ENCODE measurements at regions not wholly inside any gene's neighbourhood (a gene's known extent, or its start where the extent isn't known, plus 50 kb on each side); places are given as distances from the start of the nearest gene placed in this dataset.

GRCh38 chr18:41462946-41463345 lies 492.1 kb upstream of the PIK3C3 start:
- ChIA-PET POLR2A (no interaction called here), CTCF (no interaction called here)
- DNase-seq (ENCODE audit: extremely low spot score), result no peak
- TF ChIP-seq FOXK2 (IDR thresholded peaks at IDR 0.05) (no peak), SP1 (IDR thresholded peaks at IDR 0.05) (no peak), CTBP1 (IDR thresholded peaks at IDR 0.05; ENCODE audit: borderline replicate concordance) (no peak), TARDBP (IDR thresholded peaks at IDR 0.05) (no peak), L3MBTL2 (conservative IDR thresholded peaks at IDR 0.05) (no peak), ARNT (IDR thresholded peaks at IDR 0.05) (no peak), SUZ12 (IDR thresholded peaks at IDR 0.05) (no peak), ZNF384 (IDR thresholded peaks at IDR 0.05) (no peak), FOXM1 (IDR thresholded peaks at IDR 0.05; ENCODE audit: borderline replicate concordance) (no peak), BHLHE40 (IDR thresholded peaks at IDR 0.05; ENCODE audit: borderline replicate concordance) (no peak), LEF1 (IDR thresholded peaks at IDR 0.05; ENCODE audit: borderline replicate concordance) (no peak), FOXA1 (IDR thresholded peaks at IDR 0.05) (no peak), PKNOX1 (IDR thresholded peaks at IDR 0.05) (no peak), NFRKB (IDR thresholded peaks at IDR 0.05) (no peak)

- DNase-seq (ENCODE audit: extremely low spot score), result no peak
Observed at GRCh38 chr18:41461114-41461513, 493.9 kb upstream of the PIK3C3 start.

GRCh38 chr18:41459656-41460055 lies 495.4 kb upstream of the PIK3C3 start:
- ChIA-PET CTCF (no interaction called here), POLR2A (no interaction called here)
- no peak for TF ChIP-seq L3MBTL2 (conservative IDR thresholded peaks at IDR 0.05)
- TF ChIP-seq FOXA1 (IDR thresholded peaks at IDR 0.05), result no peak
- no peak for TF ChIP-seq NFRKB (IDR thresholded peaks at IDR 0.05)
- TF ChIP-seq FOXK2 (IDR thresholded peaks at IDR 0.05), result no peak
- no peak for TF ChIP-seq SP1 (IDR thresholded peaks at IDR 0.05)
- TF ChIP-seq BHLHE40 (IDR thresholded peaks at IDR 0.05; ENCODE audit: borderline replicate concordance), result no peak
- TF ChIP-seq FOXM1 (IDR thresholded peaks at IDR 0.05; ENCODE audit: borderline replicate concordance), result no peak
- no peak for TF ChIP-seq TARDBP (IDR thresholded peaks at IDR 0.05)
- TF ChIP-seq ARNT (IDR thresholded peaks at IDR 0.05), result no peak
- TF ChIP-seq HDGF (IDR thresholded peaks at IDR 0.05; ENCODE audit: borderline replicate concordance), result no peak
- DNase-seq (ENCODE audit: extremely low spot score), result no peak

More at GRCh38 chr18:41461114-41461513, 493.9 kb upstream of the PIK3C3 start:
- ChIA-PET CTCF (no interaction called here), POLR2A (no interaction called here)
- no peak for TF ChIP-seq LEF1 (IDR thresholded peaks at IDR 0.05; ENCODE audit: borderline replicate concordance)
- TF ChIP-seq TARDBP (IDR thresholded peaks at IDR 0.05), result no peak
- TF ChIP-seq FOXK2 (IDR thresholded peaks at IDR 0.05), result no peak
- no peak for TF ChIP-seq SUZ12 (IDR thresholded peaks at IDR 0.05)
- no peak for TF ChIP-seq SP1 (IDR thresholded peaks at IDR 0.05)
- no peak for TF ChIP-seq FOXM1 (IDR thresholded peaks at IDR 0.05; ENCODE audit: borderline replicate concordance)
- TF ChIP-seq BHLHE40 (IDR thresholded peaks at IDR 0.05; ENCODE audit: borderline replicate concordance), result no peak
- TF ChIP-seq ARNT (IDR thresholded peaks at IDR 0.05), result no peak
- TF ChIP-seq PKNOX1 (IDR thresholded peaks at IDR 0.05), result no peak
- TF ChIP-seq L3MBTL2 (conservative IDR thresholded peaks at IDR 0.05), result no peak
- TF ChIP-seq ZNF384 (IDR thresholded peaks at IDR 0.05), result no peak
- no peak for TF ChIP-seq ELF4 (IDR thresholded peaks at IDR 0.05)
- TF ChIP-seq CTBP1 (IDR thresholded peaks at IDR 0.05; ENCODE audit: borderline replicate concordance), result no peak
- TF ChIP-seq FOXA1 (IDR thresholded peaks at IDR 0.05), result no peak
- TF ChIP-seq NFRKB (IDR thresholded peaks at IDR 0.05), result no peak
- no peak for TF ChIP-seq HDGF (IDR thresholded peaks at IDR 0.05; ENCODE audit: borderline replicate concordance)

- POLR2A ChIA-PET, result no interaction called here
- TF ChIP-seq FOXM1 (IDR thresholded peaks at IDR 0.05; ENCODE audit: borderline replicate concordance), result no peak
- DNase-seq (ENCODE audit: extremely low spot score), result no peak
- CTCF ChIA-PET, result no interaction called here
Observed at GRCh38 chr18:41458376-41458775, 496.7 kb upstream of the PIK3C3 start.

- ChIA-PET POLR2A (no interaction called here), CTCF (no interaction called here)
- TF ChIP-seq SUZ12 (IDR thresholded peaks at IDR 0.05), result no peak
- no peak for TF ChIP-seq PKNOX1 (IDR thresholded peaks at IDR 0.05)
- TF ChIP-seq ZNF384 (IDR thresholded peaks at IDR 0.05), result no peak
- TF ChIP-seq SP1 (IDR thresholded peaks at IDR 0.05), result no peak
- TF ChIP-seq L3MBTL2 (conservative IDR thresholded peaks at IDR 0.05), result no peak
- no peak for TF ChIP-seq NFRKB (IDR thresholded peaks at IDR 0.05)
- TF ChIP-seq FOXK2 (IDR thresholded peaks at IDR 0.05), result no peak
- no peak for DNase-seq (ENCODE audit: extremely low spot score)
Observed at GRCh38 chr18:41457765-41458326, 497.2 kb upstream of the PIK3C3 start.

- DNase-seq (ENCODE audit: extremely low spot score), result no peak
- CTCF ChIA-PET, result no interaction called here
Observed at GRCh38 chr18:41456831-41457230, 498.2 kb upstream of the PIK3C3 start.

More at GRCh38 chr18:41456831-41457230, 498.2 kb upstream of the PIK3C3 start:
- TF ChIP-seq SP1 (IDR thresholded peaks at IDR 0.05) (no peak), PKNOX1 (IDR thresholded peaks at IDR 0.05) (no peak), LEF1 (IDR thresholded peaks at IDR 0.05; ENCODE audit: borderline replicate concordance) (no peak), ELF4 (IDR thresholded peaks at IDR 0.05) (no peak), HDGF (IDR thresholded peaks at IDR 0.05; ENCODE audit: borderline replicate concordance) (no peak), FOXA1 (IDR thresholded peaks at IDR 0.05) (no peak), CTBP1 (IDR thresholded peaks at IDR 0.05; ENCODE audit: borderline replicate concordance) (no peak), SUZ12 (IDR thresholded peaks at IDR 0.05) (no peak), BHLHE40 (IDR thresholded peaks at IDR 0.05; ENCODE audit: borderline replicate concordance) (no peak), NFRKB (IDR thresholded peaks at IDR 0.05) (no peak), TARDBP (IDR thresholded peaks at IDR 0.05) (no peak), FOXM1 (IDR thresholded peaks at IDR 0.05; ENCODE audit: borderline replicate concordance) (no peak), ZNF384 (IDR thresholded peaks at IDR 0.05) (no peak), ARNT (IDR thresholded peaks at IDR 0.05) (no peak), L3MBTL2 (conservative IDR thresholded peaks at IDR 0.05) (no peak), FOXK2 (IDR thresholded peaks at IDR 0.05) (no peak)
- POLR2A ChIA-PET, result no interaction called here

Measured in HEK293T (cell line).